ENCODE measurements at regions not wholly inside any gene's neighbourhood (a gene's known extent, or its start where the extent isn't known, plus 50 kb on each side); places are given as distances from the start of the nearest gene placed in this dataset.
A peak's percentile ranks its signal among the peaks of the same experiment; 100 is the strongest.
"Not testable (repeated sequence)": the region's sequence is repeated elsewhere in the genome, so short reads cannot be mapped to it uniquely, and the experiment has no call there.

- DNase-seq, result no peak
Observed at GRCh38 chr4:181119186-181119585, 1124.0 kb upstream of the TENM3 start.

GRCh38 chr4:181121733-181122132 is 1121.5 kb upstream of the TENM3 start:
- DNase-seq, result no peak

GRCh38 chr4:181127171-181127570 is 1116.0 kb upstream of the TENM3 start:
- no peak for DNase-seq

DNA sequence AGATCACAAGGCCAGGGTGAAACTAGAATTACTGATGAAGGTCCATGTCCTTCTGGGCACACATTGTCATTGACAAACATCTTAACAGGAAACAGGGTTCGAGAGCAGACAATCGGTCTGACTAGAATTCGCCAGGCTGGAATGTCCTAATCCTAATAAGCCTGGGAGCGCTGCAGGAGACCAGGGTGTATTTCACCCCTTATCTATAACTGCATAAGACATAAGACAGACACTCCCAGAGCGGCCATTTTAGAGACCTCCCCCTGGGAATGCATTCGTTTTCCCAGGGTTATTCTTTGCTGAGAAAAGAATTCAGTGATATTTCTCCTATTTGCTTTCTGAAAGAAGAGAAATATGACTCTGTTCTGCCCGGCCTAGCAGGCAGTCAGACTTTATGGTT is 1112.9 kb upstream of the TENM3 start:
- not testable (repeated sequence) for DNase-seq

DNA sequence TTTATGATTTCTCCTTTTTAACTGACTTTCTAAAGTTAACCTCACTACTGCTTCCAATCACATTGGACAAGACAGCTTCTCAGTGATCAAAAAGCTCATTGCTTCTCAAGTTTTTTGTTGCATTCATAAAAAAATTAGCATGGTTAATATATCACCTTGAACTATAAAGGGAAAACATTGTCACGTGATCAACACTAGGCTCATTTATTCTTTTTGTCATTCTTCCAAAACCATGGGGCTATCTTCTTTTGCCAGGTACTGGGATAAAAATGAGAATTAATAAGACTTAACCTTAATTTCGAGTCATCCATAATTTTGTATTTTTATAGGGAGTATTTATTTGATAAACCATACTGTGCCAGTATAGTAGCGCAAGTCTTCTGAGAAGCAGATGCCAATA is 1105.9 kb upstream of the TENM3 start:
- DNase-seq, result no peak

DNA sequence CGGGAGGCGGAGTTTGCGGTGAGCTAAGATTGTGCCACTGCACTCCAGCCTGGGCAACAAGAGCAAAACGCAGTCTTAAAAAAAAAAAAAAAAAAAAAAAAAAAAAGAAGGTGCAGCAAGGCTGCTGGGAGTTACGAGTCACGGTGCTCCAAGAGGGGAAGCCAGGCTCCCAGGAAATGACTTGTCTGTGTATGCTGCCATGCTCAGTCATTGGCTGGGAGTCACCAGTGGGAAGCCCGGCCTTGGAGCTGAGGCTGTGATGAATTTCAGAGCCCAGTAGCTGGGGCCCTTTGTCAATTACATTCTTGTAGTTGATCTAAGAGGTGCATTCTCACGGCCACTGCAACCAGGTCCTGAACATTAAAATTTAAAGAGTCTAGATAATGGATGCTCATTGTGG is 1105.1 kb upstream of the TENM3 start:
- no peak for DNase-seq

DNA sequence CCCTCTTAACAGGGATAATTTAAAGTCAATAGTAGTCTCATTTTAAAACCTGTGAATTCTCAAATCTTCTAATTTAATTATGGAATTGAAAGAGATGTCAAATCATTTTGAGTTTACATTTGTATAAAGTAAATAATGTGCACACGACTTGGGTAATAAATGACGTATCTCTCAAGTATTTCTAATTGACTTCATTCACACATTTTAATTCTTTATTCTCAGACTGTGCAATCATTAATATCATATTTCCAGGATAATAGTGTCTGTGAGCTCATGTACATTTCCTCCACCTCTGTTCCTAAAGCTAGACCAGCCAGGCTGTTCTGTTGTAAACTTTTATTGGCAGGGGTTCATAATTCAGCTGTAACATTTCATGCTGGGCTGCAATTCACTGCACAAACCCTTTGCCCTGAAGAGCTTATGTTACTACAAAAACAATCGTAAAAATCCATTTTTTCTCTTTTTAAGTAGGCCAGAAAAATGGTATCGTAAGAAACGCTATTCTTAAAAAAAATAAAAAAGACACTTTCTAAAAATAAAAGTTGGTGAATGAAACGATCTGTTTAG is 1103.1 kb upstream of the TENM3 start:
- DNase-seq, result no peak

- peak; percentile 55 to 57 for DNase-seq
Observed at GRCh38 chr4:181143250-181143854, 1099.8 kb upstream of the TENM3 start.

DNA sequence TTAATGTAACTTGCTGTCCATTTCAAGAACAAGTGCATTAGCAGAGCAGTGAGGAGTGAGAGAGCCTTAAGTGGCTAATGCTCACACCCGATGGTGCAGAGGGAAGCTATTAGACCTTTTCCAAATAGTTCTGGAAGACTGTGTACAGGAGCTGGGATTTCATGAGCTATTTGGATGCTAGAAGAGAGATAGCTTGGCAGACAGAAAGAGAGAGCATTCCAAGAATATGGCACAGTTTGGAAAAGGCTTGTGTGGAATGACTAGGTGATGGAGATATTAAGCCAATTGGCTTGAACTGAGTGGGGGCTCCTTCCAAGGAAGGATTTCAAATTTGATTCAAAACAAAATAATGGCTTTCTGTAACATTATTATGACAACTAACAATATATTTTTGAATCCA is 1097.2 kb upstream of the TENM3 start:
- DNase-seq, result no peak

- no peak for DNase-seq
Observed at GRCh38 chr4:181147416-181147951, 1095.7 kb upstream of the TENM3 start.

- no peak for DNase-seq
Observed at GRCh38 chr4:181148470-181148869, 1094.7 kb upstream of the TENM3 start.

- no peak for DNase-seq
Observed at GRCh38 chr4:181150191-181150590, 1093.0 kb upstream of the TENM3 start.

DNA sequence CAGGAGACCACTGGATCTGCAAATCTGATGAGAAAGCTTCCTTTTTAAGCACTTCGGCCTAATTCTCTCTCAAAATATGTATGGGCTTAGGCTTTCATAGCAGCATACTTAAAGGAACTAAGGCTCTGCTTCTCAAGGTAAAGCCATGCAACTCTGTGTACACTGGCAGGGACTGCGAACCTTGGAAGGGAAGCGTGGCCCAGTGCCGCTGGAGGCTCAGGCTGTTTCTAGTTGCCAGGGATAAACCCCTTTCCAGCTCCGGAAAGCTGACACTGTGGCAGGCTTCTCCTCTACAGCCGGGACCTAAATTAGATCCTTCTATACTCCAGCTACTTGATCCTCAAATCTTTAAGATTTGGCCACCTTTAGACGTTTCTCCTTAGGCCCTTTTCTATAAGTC is 1091.3 kb upstream of the TENM3 start:
- DNase-seq, result no peak

DNA sequence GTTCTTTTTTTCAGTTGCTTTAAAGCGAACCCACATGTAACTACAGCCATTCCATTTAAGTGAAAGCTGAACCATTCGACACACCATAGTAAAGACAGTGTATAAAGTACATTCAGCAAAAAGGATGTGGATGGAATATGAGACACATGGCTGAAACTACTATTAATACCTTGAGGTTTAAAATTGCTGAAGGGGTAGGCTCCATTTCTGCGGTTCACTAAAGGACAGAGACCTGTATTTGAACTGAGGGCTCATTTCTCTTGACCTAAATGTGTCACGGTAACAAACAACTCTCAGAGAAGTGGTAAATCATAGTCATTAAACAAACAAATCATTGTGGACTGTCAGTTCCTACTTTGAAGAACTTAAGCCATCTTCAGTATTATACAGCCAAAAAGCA is 1085.6 kb upstream of the TENM3 start:
- no peak for DNase-seq

GRCh38 chr4:181158971-181159370 is 1084.2 kb upstream of the TENM3 start:
- no peak for DNase-seq

DNA sequence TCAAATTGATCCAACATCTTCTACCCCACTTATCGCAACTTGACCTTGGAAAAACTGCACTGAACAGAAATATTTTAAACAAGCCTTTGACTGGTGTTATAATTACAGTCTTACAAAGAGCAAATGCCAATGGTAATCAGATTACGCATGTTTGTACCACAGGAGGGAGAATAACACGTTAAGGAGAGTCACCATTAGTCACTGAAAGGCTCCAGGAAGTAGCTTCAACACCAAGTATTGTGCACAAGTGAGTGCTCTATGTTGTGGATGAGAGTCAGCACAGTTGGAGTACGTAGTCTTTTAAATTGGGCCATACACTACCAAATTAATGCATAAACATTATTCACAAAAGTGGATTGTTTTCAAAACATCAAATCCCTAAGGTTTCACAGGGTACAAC is 1081.5 kb upstream of the TENM3 start:
- no peak for DNase-seq

- no peak for DNase-seq
Observed at GRCh38 chr4:181162266-181162665, 1080.9 kb upstream of the TENM3 start.

DNA sequence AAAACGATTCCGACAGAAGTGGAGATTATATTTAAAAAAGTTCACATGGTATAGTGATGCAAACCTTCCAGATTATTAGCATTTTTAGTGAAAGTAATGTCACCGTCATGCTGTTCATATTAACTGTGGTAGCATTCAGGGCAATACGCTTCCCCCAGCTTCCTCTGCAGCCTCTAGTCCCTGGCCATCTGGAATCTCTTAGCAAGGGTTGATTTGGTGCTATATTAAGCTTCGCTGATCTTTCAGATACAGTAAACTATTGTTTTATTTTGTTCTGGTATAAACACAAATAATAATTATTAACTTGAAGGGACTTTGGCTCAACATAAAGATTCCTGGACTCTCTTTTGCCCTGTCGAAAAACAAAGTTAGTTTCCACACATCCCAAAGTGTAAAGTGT is 1080.5 kb upstream of the TENM3 start:
- DNase-seq, result no peak

GRCh38 chr4:181166742-181167399 is 1076.3 kb upstream of the TENM3 start:
- DNase-seq, result no peak

DNA sequence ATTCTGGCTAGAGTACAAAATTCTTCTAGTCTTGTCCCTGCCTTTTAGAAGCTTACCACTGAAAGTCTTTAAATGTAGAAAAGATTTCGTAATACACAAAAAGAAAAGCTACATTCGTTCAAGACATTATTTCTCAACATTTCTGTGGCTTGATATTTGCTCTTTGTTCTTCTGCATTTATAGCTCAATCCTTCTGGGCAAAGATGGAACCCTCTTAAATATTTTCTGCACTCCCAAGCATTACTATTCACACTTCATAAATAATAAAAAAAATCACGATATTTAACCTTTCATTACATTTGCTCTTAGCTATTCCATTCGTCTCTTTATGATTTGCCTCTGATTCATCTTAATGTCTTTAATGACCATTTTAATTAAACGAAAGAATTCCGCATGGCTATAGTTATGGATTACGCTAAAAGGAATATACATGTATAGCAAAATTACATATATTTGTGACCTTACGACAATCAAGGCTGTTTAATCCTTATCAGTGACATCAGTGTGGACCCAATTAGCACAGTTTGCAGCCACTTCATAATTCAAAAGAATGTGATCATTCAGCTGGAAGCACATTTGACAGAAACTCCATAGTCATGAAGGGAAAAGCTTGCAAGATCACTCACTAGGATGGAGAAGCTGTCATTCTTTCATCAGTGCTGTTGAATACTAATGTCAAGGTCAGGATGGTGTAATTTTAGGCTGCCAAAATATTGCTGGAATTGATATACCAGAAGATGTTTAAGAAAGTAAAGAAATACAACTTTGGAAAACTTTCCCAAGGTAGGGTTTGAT is 1075.0 kb upstream of the TENM3 start:
- DNase-seq, result no peak

- DNase-seq, result no peak
Observed at GRCh38 chr4:181173046-181173445, 1070.2 kb upstream of the TENM3 start.

GRCh38 chr4:181176306-181176705 is 1066.9 kb upstream of the TENM3 start:
- DNase-seq, result no peak

GRCh38 chr4:181181331-181181730 is 1061.9 kb upstream of the TENM3 start:
- no peak for DNase-seq

- no peak for DNase-seq
Observed at GRCh38 chr4:181189751-181190150, 1053.5 kb upstream of the TENM3 start.

Data from CD4-positive, alpha-beta T cell treated with Interleukin-4 for 1 hour (primary cell).